ENCODE measurements at regions not wholly inside any gene's neighbourhood (a gene's known extent, or its start where the extent isn't known, plus 50 kb on each side); places are given as distances from the start of the nearest gene placed in this dataset.
"Not testable (repeated sequence)": the region's sequence is repeated elsewhere in the genome, so short reads cannot be mapped to it uniquely, and the experiment has no call there.

DNA sequence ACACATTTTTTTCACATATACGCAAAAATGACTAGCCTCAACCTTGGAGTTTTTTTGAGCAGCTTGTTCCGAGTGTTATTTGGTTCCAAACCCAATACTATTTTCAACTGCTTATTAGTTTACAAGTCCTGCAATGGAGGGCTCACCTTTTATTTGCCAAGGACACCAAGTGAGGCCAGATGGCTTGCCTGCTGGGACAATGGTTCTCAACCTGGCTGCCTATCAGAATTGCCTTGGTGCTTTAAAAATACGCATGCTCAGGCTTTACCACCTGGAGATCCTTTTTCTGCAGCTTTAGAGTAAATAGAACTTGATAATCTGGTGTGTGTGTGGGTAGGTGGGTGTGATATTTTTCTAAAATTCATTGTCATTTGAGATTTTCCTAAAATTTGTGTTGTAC, 276.8 kb downstream of the MTERF1 start:
- DNase-seq (ENCODE audit: low read depth): no peak
- H3K4me3 ChIP-seq (ENCODE audit: low read depth, low read length): no peak overlapping the region
- TF ChIP-seq, protein P1, sequence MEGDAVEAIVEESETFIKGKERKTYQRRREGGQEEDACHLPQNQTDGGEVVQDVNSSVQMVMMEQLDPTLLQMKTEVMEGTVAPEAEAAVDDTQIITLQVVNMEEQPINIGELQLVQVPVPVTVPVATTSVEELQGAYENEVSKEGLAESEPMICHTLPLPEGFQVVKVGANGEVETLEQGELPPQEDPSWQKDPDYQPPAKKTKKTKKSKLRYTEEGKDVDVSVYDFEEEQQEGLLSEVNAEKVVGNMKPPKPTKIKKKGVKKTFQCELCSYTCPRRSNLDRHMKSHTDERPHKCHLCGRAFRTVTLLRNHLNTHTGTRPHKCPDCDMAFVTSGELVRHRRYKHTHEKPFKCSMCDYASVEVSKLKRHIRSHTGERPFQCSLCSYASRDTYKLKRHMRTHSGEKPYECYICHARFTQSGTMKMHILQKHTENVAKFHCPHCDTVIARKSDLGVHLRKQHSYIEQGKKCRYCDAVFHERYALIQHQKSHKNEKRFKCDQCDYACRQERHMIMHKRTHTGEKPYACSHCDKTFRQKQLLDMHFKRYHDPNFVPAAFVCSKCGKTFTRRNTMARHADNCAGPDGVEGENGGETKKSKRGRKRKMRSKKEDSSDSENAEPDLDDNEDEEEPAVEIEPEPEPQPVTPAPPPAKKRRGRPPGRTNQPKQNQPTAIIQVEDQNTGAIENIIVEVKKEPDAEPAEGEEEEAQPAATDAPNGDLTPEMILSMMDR (IDR thresholded peaks at IDR 0.05; ENCODE audit: insufficient read depth, low read depth, low read length): no peak

DNA sequence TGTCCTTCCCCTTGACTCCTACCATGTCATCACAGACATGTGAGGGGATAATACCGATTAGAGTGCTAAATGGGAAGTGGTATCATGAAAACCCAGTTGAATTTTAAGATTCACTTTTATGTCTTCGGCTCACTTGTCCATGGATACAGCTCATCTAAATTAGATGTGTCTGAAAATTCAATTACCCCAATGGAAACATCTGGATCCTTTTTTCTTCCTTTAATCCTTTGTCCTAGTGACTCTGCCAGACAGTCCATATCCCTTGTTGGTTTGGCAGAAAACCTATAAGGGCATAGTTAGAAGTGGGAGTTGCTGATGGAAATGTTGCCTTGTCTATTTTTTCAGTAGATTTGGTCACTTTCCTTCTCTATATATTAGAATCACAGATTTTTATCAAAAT, 271.9 kb downstream of the MTERF1 start:
- no peak overlapping the region for H3K4me3 ChIP-seq (ENCODE audit: low read depth, low read length)
- TF ChIP-seq, protein P1 (IDR thresholded peaks at IDR 0.05; ENCODE audit: insufficient read depth, low read depth, low read length): no peak
- DNase-seq (ENCODE audit: low read depth): no peak

DNA sequence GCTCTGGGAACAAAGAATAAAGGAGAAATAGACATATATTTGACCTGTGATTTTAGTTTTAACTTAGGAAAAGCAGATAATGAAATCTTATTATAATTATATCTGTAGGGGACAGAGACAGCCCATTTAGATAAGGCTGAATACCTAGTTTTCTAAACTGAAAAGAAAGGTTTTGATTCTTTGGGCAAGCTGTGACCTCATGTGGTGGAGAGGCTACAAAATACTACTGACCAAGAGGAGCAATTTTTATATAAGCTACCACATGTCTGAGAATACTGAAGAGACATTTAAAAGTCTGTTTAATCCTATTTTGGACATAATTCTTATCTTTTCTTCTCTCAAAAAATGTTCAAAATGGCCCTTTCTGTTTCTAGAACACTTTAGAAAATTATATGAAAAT, 271.0 kb downstream of the MTERF1 start:
- TF ChIP-seq, protein P1 (IDR thresholded peaks at IDR 0.05; ENCODE audit: insufficient read depth, low read depth, low read length): no peak
- H3K4me3 ChIP-seq (ENCODE audit: low read depth, low read length): no peak overlapping the region
- no peak for DNase-seq (ENCODE audit: low read depth)

DNA sequence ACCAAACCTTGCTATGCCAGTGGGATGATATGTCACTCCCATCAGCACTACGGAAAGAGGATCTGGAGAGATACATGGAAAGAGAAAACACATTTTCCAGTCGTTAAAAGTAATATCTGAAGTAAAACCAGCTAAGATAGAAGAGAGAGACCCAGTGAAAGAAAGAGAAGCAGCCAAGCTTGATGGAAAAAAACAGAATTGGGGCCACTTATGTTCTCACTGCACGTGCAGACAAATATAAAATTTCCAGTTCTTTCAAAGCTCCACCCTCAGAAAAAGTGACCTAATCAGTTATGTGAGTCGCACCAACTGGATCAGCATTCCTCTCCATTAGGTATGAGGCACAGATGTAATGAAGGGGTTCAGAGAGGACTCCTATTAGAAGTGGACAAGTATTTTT, 266.1 kb downstream of the MTERF1 start:
- no peak overlapping the region for H3K4me3 ChIP-seq (ENCODE audit: low read depth, low read length)
- no peak for DNase-seq (ENCODE audit: low read depth)
- TF ChIP-seq, protein P1 (IDR thresholded peaks at IDR 0.05; ENCODE audit: insufficient read depth, low read depth, low read length): no peak

DNA sequence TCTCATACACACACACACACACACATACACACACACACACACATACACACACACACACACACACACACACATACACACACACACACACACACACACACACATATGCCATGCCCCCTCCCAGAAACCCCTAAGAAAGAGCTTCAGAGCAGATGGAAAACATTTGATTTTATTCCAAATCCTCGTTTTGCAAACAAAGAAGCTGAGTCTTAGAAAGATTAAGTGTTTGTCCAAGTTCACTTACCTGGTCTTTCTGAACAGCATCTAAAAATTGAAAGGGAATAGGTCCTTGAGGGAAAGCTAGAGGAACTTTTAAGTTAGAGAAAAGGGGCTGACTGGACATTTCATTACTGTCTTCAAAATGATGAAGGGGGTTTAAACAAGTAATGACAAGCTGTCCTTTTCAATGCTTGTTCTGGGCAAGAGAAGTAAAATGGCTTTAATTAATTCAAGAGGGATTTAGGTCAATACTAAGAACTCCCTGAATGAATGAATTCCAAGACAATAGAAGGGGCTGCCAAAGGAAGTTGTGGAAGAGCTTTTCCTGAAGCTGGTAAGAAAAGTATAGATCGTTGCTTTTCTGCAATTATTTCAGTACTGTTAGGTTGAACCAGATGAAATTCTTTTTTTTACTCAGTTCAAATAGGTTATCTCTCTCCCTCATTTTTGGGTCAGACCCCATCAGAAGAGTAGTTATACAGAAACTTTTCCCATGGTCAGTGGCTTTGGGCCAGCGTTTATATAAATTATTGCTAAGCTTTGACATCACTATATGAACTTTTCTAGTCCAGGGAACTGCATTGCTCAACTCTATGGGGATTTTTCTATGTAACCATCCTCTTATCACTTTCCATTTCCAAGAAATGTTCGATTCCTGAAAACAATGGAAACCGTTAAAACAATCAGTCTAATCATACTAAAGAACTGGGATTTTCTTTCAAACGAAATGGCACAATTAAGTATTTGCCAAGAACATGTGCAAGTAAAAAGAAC, 261.4 kb downstream of the MTERF1 start:
- no peak overlapping the region for H3K4me3 ChIP-seq (ENCODE audit: low read depth, low read length)
- TF ChIP-seq, protein P1 (IDR thresholded peaks at IDR 0.05; ENCODE audit: insufficient read depth, low read depth, low read length): no peak
- DNase-seq (ENCODE audit: low read depth): no peak

DNA sequence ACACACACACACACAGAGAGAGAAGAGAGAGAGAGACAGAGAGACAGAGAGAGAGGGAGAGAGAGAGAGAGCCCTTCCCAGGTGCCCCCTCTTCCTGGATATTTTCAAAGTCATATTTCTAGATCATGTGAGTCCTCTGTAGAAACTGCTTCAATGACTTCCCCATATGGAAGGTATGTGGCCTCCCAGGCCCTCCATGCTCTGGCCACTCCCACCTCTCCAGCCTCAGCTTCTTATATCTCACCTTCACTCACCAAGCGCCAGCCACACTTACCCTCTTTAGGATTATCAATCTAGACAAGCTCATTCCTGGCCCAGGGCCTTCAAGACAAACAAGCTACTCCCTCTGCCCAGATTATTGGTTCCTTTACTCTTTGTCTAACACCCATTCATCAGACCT, 259.7 kb downstream of the MTERF1 start:
- TF ChIP-seq, protein P1 (IDR thresholded peaks at IDR 0.05; ENCODE audit: insufficient read depth, low read depth, low read length): no peak
- H3K4me3 ChIP-seq (ENCODE audit: low read depth, low read length): no peak overlapping the region
- DNase-seq (ENCODE audit: low read depth): no peak

DNA sequence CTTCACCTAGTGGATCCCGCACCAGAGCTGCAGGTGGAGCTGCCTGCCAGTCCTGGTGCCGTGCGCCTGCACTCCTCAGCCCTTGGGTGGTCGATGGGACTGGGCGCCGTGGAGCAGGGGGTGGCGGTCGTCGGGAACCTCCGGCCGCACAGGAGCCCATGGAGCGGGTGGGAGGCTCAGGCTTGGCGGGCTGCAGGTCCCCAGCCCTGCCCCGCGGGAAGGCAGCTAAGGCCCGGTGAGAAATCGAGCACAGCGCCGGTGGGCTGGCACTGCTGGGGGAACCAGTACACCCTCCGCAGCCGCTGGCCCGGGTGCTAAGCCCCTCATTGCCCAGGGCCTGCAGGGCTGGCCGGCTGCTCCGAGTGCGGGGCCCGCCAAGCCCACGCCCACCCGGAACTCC, 253.2 kb downstream of the MTERF1 start:
- not testable (repeated sequence) for H3K4me3 ChIP-seq (ENCODE audit: low read depth, low read length)

More for the DNA sequence above, 253.2 kb downstream of the MTERF1 start:
- not testable (repeated sequence) for DNase-seq (ENCODE audit: low read depth)
